ENCODE measurements at regions not wholly inside any gene's neighbourhood (a gene's known extent, or its start where the extent isn't known, plus 50 kb on each side); places are given as distances from the start of the nearest gene placed in this dataset.

DNA sequence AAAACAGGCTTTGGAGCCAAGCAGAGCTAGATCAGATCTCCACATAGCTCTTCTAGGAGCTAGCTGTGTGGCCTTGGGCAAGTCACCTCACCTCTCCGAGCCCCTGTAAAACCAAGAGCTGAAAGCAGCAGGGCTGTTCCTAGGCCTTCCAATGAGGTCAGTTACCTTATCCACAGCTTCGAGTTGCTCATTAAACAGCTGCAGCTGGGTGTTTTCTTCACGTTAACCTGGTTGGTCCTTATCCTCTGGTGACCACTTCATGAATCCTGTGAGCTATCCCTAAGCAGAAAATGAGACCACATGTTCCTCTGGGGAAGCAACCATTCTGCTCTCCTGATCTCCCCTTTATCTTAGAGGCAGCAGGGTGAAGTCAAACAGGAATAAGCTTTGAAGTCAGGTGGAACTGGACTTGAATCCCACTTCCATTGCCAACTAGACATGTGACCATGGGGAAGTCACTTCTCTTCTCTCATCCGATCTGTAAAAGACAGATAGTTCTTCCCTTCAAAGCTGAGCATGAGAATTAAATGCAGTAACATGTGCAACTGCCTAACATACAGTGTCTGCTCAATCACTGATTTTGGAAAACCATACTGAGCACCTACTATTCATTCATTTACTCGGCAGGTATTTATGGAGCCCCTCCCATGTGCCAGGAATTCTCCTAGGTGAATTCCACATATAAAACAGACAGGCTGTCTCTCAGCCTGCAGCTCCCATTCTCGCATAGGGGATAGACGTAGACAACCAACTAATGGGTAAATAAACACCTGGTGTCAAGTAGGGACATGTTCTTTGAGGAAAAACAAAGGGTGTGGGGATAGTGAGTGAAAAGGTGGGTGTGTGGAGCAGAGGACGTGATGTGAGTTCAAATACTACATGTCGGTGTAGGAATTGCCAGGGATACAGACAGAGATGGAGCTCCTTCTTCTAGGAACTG lies 111.7 kb upstream of the BOD1 start:
- TF ChIP-seq, protein P1, sequence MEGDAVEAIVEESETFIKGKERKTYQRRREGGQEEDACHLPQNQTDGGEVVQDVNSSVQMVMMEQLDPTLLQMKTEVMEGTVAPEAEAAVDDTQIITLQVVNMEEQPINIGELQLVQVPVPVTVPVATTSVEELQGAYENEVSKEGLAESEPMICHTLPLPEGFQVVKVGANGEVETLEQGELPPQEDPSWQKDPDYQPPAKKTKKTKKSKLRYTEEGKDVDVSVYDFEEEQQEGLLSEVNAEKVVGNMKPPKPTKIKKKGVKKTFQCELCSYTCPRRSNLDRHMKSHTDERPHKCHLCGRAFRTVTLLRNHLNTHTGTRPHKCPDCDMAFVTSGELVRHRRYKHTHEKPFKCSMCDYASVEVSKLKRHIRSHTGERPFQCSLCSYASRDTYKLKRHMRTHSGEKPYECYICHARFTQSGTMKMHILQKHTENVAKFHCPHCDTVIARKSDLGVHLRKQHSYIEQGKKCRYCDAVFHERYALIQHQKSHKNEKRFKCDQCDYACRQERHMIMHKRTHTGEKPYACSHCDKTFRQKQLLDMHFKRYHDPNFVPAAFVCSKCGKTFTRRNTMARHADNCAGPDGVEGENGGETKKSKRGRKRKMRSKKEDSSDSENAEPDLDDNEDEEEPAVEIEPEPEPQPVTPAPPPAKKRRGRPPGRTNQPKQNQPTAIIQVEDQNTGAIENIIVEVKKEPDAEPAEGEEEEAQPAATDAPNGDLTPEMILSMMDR (IDR thresholded peaks at IDR 0.05) = no peak
- no peak for TF ChIP-seq POLR2A (IDR thresholded peaks at IDR 0.05)

All from heart left ventricle (tissue), 13 donors.